Left cardiac atrium (tissue), 4 donors: ENCODE measurements at regions not wholly inside any gene's neighbourhood (a gene's known extent, or its start where the extent isn't known, plus 50 kb on each side); places are given as distances from the start of the nearest gene placed in this dataset.
A peak's percentile ranks its signal among the peaks of the same experiment; 100 is the strongest.

Experiments
- ATAC-seq, 2 donors: fragments of 200-7000 bp; cut with Tn5 transposase; one replicate each; pipeline ENCODE4 v1.9.1; 2020; ENCODE audit warnings: mild to moderate bottlenecking in 2 of 2, moderate library complexity in 2 of 2
- DNase-seq: peaks from one replicate; pipeline ENCODE4 v3.0.0-alpha.2; 2020
- intact Hi-C, 2 donors: fragments of 100-400 bp; cut with DNase I; formaldehyde crosslinking; loops; one replicate each; pipeline versions ENCODE4 v1.14.1 to v1.15.1; 2022 to 2023
- donor health status: DM: no; HTN: yes; CAD: no.
- donor health status: DM: no; HTN: yes; CAD: no; lungs with severe emphysema.
- donor health status: DM: yes; HTN: yes; CAD: no.
- donor health status: Dilated cardiomyopathy.

- ATAC-seq, result peak in 1 of 2 donors; percentile 30
- peak; percentile 29 for DNase-seq
- intact Hi-C loops, result no loop called here
Observed at GRCh38 chr6:137737836-137738596, 129.0 kb upstream of the TNFAIP3 start.

GRCh38 chr6:137738931-137739504 is 128.0 kb upstream of the TNFAIP3 start:
- DNase-seq, result no peak
- ATAC-seq, result no peak
- intact Hi-C loops, result no loop called here

- DNase-seq (no peak), ATAC-seq (no peak)
- intact Hi-C loops, result no loop called here
Observed at GRCh38 chr6:137739544-137739943, 127.5 kb upstream of the TNFAIP3 start.

GRCh38 chr6:137740091-137740755 is 126.8 kb upstream of the TNFAIP3 start:
- intact Hi-C loops, result no loop called here
- no peak for DNase-seq
- ATAC-seq, result peak in 1 of 2 donors; percentile 70

- intact Hi-C loops, result no loop called here
- no peak for ATAC-seq
- DNase-seq, result no peak
Observed at GRCh38 chr6:137740967-137741761, 125.9 kb upstream of the TNFAIP3 start.

- no peak for DNase-seq
- ATAC-seq, result no peak
- intact Hi-C loops, result no loop called here
Observed at GRCh38 chr6:137743493-137743892, 123.6 kb upstream of the TNFAIP3 start.

- ATAC-seq (no peak), DNase-seq (no peak)
- intact Hi-C loops, result no loop called here
Observed at GRCh38 chr6:137744877-137745276, 122.2 kb upstream of the TNFAIP3 start.

- no peak for ATAC-seq
- intact Hi-C loops, result no loop called here
- DNase-seq, result no peak
Observed at GRCh38 chr6:137745321-137745720, 121.7 kb upstream of the TNFAIP3 start.

- DNase-seq, result no peak
- intact Hi-C loops, result no loop called here
- ATAC-seq, result no peak
Observed at GRCh38 chr6:137746264-137746663, 120.8 kb upstream of the TNFAIP3 start.

GRCh38 chr6:137749696-137750211 is 117.3 kb upstream of the TNFAIP3 start:
- intact Hi-C loops, result no loop called here
- ATAC-seq (peak; percentile 23 to 31), DNase-seq (no peak)

GRCh38 chr6:137750297-137750696 is 116.8 kb upstream of the TNFAIP3 start:
- DNase-seq, result no peak
- intact Hi-C loops, result no loop called here
- no peak for ATAC-seq

GRCh38 chr6:137751768-137752560 is 115.1 kb upstream of the TNFAIP3 start:
- intact Hi-C loops, result no loop called here
- DNase-seq (no peak), ATAC-seq (no peak)

- ATAC-seq, result no peak
- intact Hi-C loops, result no loop called here
Observed at GRCh38 chr6:137754366-137754765, 112.7 kb upstream of the TNFAIP3 start.

GRCh38 chr6:137754866-137755265 is 112.2 kb upstream of the TNFAIP3 start:
- no peak for DNase-seq
- ATAC-seq, result no peak
- intact Hi-C loops, result no loop called here

More at GRCh38 chr6:137754366-137754765, 112.7 kb upstream of the TNFAIP3 start:
- no peak for DNase-seq

- intact Hi-C loops, result no loop called here
- ATAC-seq, result no peak
- no peak for DNase-seq
Observed at GRCh38 chr6:137755284-137755683, 111.8 kb upstream of the TNFAIP3 start.

- no peak for DNase-seq
- no peak for ATAC-seq
- intact Hi-C loops, result no loop called here
Observed at GRCh38 chr6:137756788-137757187, 110.3 kb upstream of the TNFAIP3 start.

- ATAC-seq, result no peak
- intact Hi-C loops, result no loop called here
- no peak for DNase-seq
Observed at GRCh38 chr6:137758661-137759060, 108.4 kb upstream of the TNFAIP3 start.

GRCh38 chr6:137759624-137760023 is 107.4 kb upstream of the TNFAIP3 start:
- intact Hi-C loops, result no loop called here
- no peak for ATAC-seq
- no peak for DNase-seq

GRCh38 chr6:137761072-137761471 is 106.0 kb upstream of the TNFAIP3 start:
- intact Hi-C loops, result no loop called here
- ATAC-seq (no peak), DNase-seq (no peak)
